ENCODE measurements at regions not wholly inside any gene's neighbourhood (a gene's known extent, or its start where the extent isn't known, plus 50 kb on each side); places are given as distances from the start of the nearest gene placed in this dataset.

GRCh38 chr7:12002428-12002827 is 170.4 kb upstream of the THSD7A start:
- TF ChIP-seq EZH2 (IDR thresholded peaks at IDR 0.05; ENCODE audit: borderline replicate concordance, low read depth, low read length, severe bottlenecking), result no peak
- no peak for TF ChIP-seq CTCF (IDR thresholded peaks at IDR 0.05; ENCODE audit: borderline replicate concordance, extremely low read depth, low read length, poor library complexity, severe bottlenecking)
